ENCODE measurements at regions not wholly inside any gene's neighbourhood (a gene's known extent, or its start where the extent isn't known, plus 50 kb on each side); places are given as distances from the start of the nearest gene placed in this dataset.

- Histone ChIP-seq H3K27ac (ENCODE audit: low read length) (no peak overlapping the region), H3K4me3 (ENCODE audit: low read length) (no peak overlapping the region), H3K9me3 (ENCODE audit: control insufficient read depth, insufficient read depth, low read length) (no peaks in the 10 kb centered on the region), H3K36me3 (ENCODE audit: control insufficient read depth, insufficient read depth, low read length) (no peaks in the 10 kb centered on the region), H3K4me1 (ENCODE audit: control insufficient read depth, insufficient read depth, low read length) (no peaks in the 10 kb centered on the region), H3K27me3 (ENCODE audit: control insufficient read depth, insufficient read depth, low read length) (no peaks in the 10 kb centered on the region)
- intact Hi-C loops (cut with micrococcal nuclease): no loop called here
- 90% methylated on average over 5 of the region's 5 CpGs for WGBS (ENCODE audit: insufficient coverage)
- no peaks in the 10 kb centered on the region for H3K36me3 Mint-ChIP-seq
- no peaks in the 10 kb centered on the region for H3K27me3 Mint-ChIP-seq (ENCODE audit: low read depth in 2 of 2)
- DNase-seq: no peak
- H3K4me1 Mint-ChIP-seq: peaks cover 0 to 9% of the 10 kb centered on the region in 2 donors
- no peak overlapping the region for H3K4me3 Mint-ChIP-seq
- ATAC-seq: no peak
- no peak overlapping the region for H3K27ac Mint-ChIP-seq
- no peaks in the 10 kb centered on the region for H3K9me3 Mint-ChIP-seq
- TF ChIP-seq CTCF (IDR thresholded peaks at IDR 0.05): no peak
Measured at GRCh38 chr6:14703586-14703985, 542.3 kb upstream of the JARID2 start.

GRCh38 chr6:14704383-14705271 is 541.2 kb upstream of the JARID2 start:
- intact Hi-C loops (cut with micrococcal nuclease): no loop called here
- no peaks in the 10 kb centered on the region for H3K4me1 ChIP-seq (ENCODE audit: control insufficient read depth, insufficient read depth, low read length)
- H3K4me1 Mint-ChIP-seq: peaks cover 0 to 9% of the 10 kb centered on the region in 2 donors

GRCh38 chr6:14705841-14706377 is 540.0 kb upstream of the JARID2 start:
- Mint-ChIP-seq H3K36me3 (no peaks in the 10 kb centered on the region), H3K4me3 (no peak overlapping the region), H3K27me3 (ENCODE audit: low read depth in 2 of 2) (no peaks in the 10 kb centered on the region), H3K27ac (no peak overlapping the region), H3K4me1 (peaks cover 2 to 15% of the 10 kb centered on the region in 2 donors), H3K9me3 (no peaks in the 10 kb centered on the region)
- no peaks in the 10 kb centered on the region for H3K9me3 ChIP-seq (ENCODE audit: control insufficient read depth, insufficient read depth, low read length)
- 83% methylated on average over 4 of the region's 4 CpGs for WGBS (ENCODE audit: insufficient coverage)
- intact Hi-C loops (cut with micrococcal nuclease): no loop called here
- H3K27me3 ChIP-seq (ENCODE audit: control insufficient read depth, insufficient read depth, low read length): no peaks in the 10 kb centered on the region
- H3K27ac ChIP-seq (ENCODE audit: low read length): no peak overlapping the region
- no peak overlapping the region for H3K4me3 ChIP-seq (ENCODE audit: low read length)
- H3K4me1 ChIP-seq (ENCODE audit: control insufficient read depth, insufficient read depth, low read length): peaks cover 2% of the 10 kb centered on the region
- no peak for DNase-seq
- ATAC-seq: no peak
- H3K36me3 ChIP-seq (ENCODE audit: control insufficient read depth, insufficient read depth, low read length): no peaks in the 10 kb centered on the region
- TF ChIP-seq CTCF (IDR thresholded peaks at IDR 0.05): no peak

More at GRCh38 chr6:14704383-14705271, 541.2 kb upstream of the JARID2 start:
- Mint-ChIP-seq H3K27me3 (ENCODE audit: low read depth in 2 of 2) (no peaks in the 10 kb centered on the region), H3K36me3 (no peaks in the 10 kb centered on the region), H3K9me3 (no peaks in the 10 kb centered on the region), H3K27ac (no peak overlapping the region), H3K4me3 (no peak overlapping the region)
- DNase-seq (no peak), ATAC-seq (no peak)
- H3K27ac ChIP-seq (ENCODE audit: low read length): no peak overlapping the region
- no peaks in the 10 kb centered on the region for H3K9me3 ChIP-seq (ENCODE audit: control insufficient read depth, insufficient read depth, low read length)
- H3K27me3 ChIP-seq (ENCODE audit: control insufficient read depth, insufficient read depth, low read length): no peaks in the 10 kb centered on the region
- WGBS (ENCODE audit: insufficient coverage): 85% methylated on average over 10 of the region's 10 CpGs
- no peak for TF ChIP-seq CTCF (IDR thresholded peaks at IDR 0.05)
- no peak overlapping the region for H3K4me3 ChIP-seq (ENCODE audit: low read length)
- no peaks in the 10 kb centered on the region for H3K36me3 ChIP-seq (ENCODE audit: control insufficient read depth, insufficient read depth, low read length)
